IPS-20b (cell line): ENCODE measurements at regions not wholly inside any gene's neighbourhood (a gene's known extent, or its start where the extent isn't known, plus 50 kb on each side); places are given as distances from the start of the nearest gene placed in this dataset.
"Not testable (repeated sequence)": the region's sequence is repeated elsewhere in the genome, so short reads cannot be mapped to it uniquely, and the experiment has no call there.

Experiments used
- H3K27ac ChIP-seq: one replicate; pipeline ENCODE4 v1.5.1; 2013; ENCODE audit warnings: low read length
- H3K27me3 ChIP-seq: 2 replicates; pipeline ENCODE4 v1.6.1; 2013; ENCODE audit warnings: mild to moderate bottlenecking, low read length, inconsistent platforms; ENCODE audit not compliant: insufficient read depth
- H3K36me3 ChIP-seq: 2 replicates; pipeline ENCODE4 v1.6.1; 2013; ENCODE audit warnings: low read depth, mild to moderate bottlenecking, inconsistent platforms, low read length, moderate library complexity; ENCODE audit not compliant: insufficient read depth
- H3K4me1 ChIP-seq: 2 replicates; pipeline ENCODE4 v1.6.1; 2013; ENCODE audit warnings: mild to moderate bottlenecking, control low read depth, inconsistent platforms, low read length, moderate library complexity; ENCODE audit not compliant: insufficient read depth
- H3K4me3 ChIP-seq: 2 replicates; pipeline ENCODE4 v1.5.1; 2013; ENCODE audit warnings: mild to moderate bottlenecking, low read length, inconsistent platforms
- H3K9ac ChIP-seq: 2 replicates; pipeline ENCODE4 v1.6.1; 2013; ENCODE audit warnings: low read depth, mild to moderate bottlenecking, inconsistent platforms, low read length, moderate library complexity
- H3K9me3 ChIP-seq: 2 replicates; pipeline ENCODE4 v1.6.1; 2013; ENCODE audit warnings: mild to moderate bottlenecking, low read depth, low read length, inconsistent platforms; ENCODE audit not compliant: insufficient read depth

DNA sequence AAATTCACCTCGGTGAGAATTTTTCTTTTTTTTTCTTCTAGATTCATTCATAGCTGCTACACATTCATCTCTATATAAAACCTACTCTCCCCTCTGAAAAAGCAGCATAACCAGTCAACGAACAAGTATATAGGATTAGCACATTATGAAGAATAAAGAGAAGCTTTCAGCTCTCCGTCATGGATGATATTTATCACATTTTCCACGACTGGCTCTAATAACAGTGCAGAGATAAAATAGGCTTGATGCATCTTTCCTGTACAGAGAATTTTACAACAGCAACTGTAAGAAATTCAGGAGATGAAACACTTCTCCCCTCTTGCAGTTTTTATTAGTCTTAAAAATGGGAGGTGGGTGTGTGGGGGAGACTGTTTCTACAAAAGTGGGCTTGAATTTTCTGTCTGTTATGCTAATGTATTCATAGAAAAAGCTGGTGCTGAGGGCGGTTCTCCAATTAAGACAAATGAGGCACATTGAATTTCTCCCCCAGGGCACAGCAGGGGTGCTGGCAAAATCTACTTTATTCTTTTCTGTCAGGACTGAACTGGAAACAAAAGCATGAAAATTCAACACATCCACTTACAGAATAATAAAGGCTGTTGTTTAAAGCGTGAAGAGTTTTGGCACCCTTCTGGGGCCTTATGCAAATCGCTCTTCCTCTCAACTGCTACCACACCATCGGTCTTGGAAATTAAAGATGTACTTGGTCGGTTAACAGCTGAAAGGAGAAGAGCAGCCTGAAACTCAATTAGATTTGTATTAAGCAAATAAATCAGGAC, 233.9 kb upstream of the ZNF608 start:
- H3K9ac ChIP-seq, result peak overlapping the region; percentile 56
- H3K4me1 ChIP-seq, result peaks cover 30% of the 10 kb centered on the region
- no peaks in the 10 kb centered on the region for H3K36me3 ChIP-seq
- no peaks in the 10 kb centered on the region for H3K27me3 ChIP-seq
- peak overlapping the region; percentile 55; the same call in 1 of the 2 replicates for H3K4me3 ChIP-seq
- H3K27ac ChIP-seq, result peak overlapping the region; percentile 76
- H3K9me3 ChIP-seq, result peaks cover 14% of the 10 kb centered on the region; the same call in 1 of the 2 replicates

DNA sequence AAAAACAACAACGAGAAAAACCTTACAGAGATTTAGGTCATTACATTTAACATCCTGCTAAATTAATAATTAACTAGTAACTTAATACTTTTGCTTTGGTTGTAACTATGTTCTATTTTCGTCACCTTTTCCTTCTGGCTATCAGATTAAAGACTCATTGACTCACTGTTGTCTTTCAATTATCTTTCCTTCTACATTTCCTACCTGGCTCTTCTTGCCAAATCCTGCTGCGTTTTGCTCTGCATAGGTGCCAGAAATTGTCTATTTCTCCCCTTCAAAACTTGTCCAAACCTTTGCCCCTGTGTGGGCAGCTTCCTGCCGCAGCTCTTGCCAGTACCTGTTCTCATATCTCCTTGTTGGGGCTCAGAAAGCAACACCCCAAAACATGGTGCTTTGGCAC, 235.5 kb upstream of the ZNF608 start:
- no peak overlapping the region for H3K9ac ChIP-seq
- peaks cover 30% of the 10 kb centered on the region for H3K4me1 ChIP-seq
- peak overlapping the region; percentile 76 for H3K27ac ChIP-seq

DNA sequence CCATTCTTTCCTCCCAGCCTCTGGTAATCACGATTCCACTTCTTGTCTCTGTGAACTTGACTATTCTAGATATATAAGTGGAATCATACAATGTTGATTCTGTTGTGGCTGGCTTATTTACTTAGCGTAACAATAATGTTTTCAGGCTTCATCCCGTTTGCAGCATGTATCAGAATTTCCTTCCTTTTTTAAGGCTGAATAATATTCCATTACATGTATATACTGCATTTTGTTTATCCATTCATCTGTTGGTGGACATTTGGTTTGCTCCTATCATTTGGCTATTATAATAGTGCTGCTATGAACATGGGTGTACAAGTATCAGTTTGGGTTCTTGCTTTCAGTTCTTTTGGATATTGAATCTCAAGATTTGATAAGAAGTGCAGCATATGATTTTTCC, 239.7 kb upstream of the ZNF608 start:
- no peaks in the 10 kb centered on the region for H3K27me3 ChIP-seq
- no peak overlapping the region for H3K4me3 ChIP-seq
- H3K36me3 ChIP-seq, result no peaks in the 10 kb centered on the region
- peaks cover 6% of the 10 kb centered on the region; the same call in 1 of the 2 replicates for H3K4me1 ChIP-seq
- peaks cover 25% of the 10 kb centered on the region for H3K9me3 ChIP-seq
- H3K27ac ChIP-seq, result no peak overlapping the region
- no peak overlapping the region for H3K9ac ChIP-seq

More for the DNA sequence above, 235.5 kb upstream of the ZNF608 start:
- Histone ChIP-seq H3K36me3 (no peaks in the 10 kb centered on the region), H3K27me3 (no peaks in the 10 kb centered on the region), H3K9me3 (peaks cover 22% of the 10 kb centered on the region), H3K4me3 (no peak overlapping the region)

DNA sequence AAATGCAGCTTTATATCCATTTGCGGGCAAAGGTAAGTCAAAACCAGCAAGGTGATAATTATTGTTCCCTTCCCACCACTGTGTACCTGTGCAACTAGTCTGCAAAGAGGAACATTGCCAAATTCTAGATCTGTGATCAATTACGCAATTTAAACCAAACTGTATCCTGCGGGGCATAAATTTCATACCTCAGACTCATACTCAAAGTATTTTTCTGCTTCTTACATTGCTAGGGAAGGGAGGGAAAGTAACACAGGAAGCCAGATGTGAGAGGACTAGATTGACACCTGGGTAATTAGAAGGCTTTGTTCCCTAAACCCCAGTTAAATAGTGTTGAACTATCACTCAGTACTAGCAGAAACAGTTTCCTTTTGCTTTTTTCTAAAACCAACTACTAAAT, 240.2 kb upstream of the ZNF608 start:
- H3K27ac ChIP-seq, result no peak overlapping the region

GRCh38 chr5:124987786-124988185, 241.3 kb upstream of the ZNF608 start:
- not testable (repeated sequence) for H3K27me3 ChIP-seq, H3K27ac ChIP-seq, H3K4me3 ChIP-seq, H3K4me1 ChIP-seq, H3K9ac ChIP-seq, H3K36me3 ChIP-seq
- peaks cover 25% of the 10 kb centered on the region for H3K9me3 ChIP-seq

More for the DNA sequence above, 240.2 kb upstream of the ZNF608 start:
- no peaks in the 10 kb centered on the region for H3K36me3 ChIP-seq
- peaks cover 2% of the 10 kb centered on the region; the same call in 1 of the 2 replicates for H3K4me1 ChIP-seq
- H3K9me3 ChIP-seq, result peaks cover 25% of the 10 kb centered on the region
- no peak overlapping the region for H3K4me3 ChIP-seq
- no peaks in the 10 kb centered on the region for H3K27me3 ChIP-seq
- no peak overlapping the region for H3K9ac ChIP-seq

- Histone ChIP-seq H3K27ac (no peak overlapping the region), H3K36me3 (no peaks in the 10 kb centered on the region), H3K27me3 (no peaks in the 10 kb centered on the region), H3K4me3 (no peak overlapping the region), H3K4me1 (peaks cover 1% of the 10 kb centered on the region; the same call in 1 of the 2 replicates), H3K9ac (no peak overlapping the region), H3K9me3 (peaks cover 11% of the 10 kb centered on the region)
Measured at GRCh38 chr5:124990723-124991122, 244.3 kb upstream of the ZNF608 start.

GRCh38 chr5:124995421-124995820, 249.0 kb upstream of the ZNF608 start:
- Histone ChIP-seq H3K4me1 (peaks cover 23% of the 10 kb centered on the region; the same call in 1 of the 2 replicates), H3K4me3 (no peak overlapping the region), H3K9me3 (no peaks in the 10 kb centered on the region), H3K27me3 (no peaks in the 10 kb centered on the region), H3K9ac (no peak overlapping the region), H3K36me3 (no peaks in the 10 kb centered on the region), H3K27ac (no peak overlapping the region)

DNA sequence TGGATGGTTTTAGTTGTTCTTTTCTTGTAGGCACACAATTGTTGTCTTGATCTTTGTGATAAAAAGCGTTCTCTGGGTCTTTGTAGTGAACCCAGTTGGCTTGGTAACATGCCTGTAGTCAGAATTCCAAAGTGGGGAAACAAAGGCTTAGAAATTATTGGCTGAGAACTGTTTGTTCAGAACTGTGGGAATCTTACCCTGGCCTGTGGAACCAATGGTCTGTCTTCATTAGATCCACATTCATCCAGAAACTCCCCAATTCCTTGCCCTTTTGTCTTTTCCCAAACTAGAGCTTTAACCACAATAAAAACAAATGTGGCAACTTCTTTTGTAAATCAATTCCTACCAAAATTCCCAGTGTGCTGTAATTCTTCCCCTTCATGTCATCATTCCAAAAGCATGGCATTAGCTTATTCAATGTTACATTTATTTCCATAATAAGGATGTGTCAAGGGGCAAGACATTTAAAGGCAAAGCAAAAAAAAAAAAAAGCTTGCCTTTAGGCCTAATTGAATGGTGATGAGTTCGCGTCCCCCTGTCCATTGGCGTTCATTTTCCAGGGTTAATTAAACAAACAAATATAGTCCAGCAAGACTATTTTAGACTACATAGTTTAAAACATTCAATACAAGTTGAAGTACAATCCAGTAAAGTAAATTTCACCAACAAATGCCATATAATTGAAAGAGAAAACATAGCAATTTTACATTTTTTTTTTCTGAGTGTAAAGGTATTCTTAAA, 249.8 kb upstream of the ZNF608 start:
- Histone ChIP-seq H3K27me3 (no peaks in the 10 kb centered on the region), H3K4me1 (peaks cover 23% of the 10 kb centered on the region; the same call in 1 of the 2 replicates), H3K27ac (peak overlapping the region; percentile 33), H3K9ac (0 out of 2 replicates have a peak overlapping the region, but pooled peaks have one; percentile 10), H3K4me3 (no peak overlapping the region), H3K9me3 (no peaks in the 10 kb centered on the region), H3K36me3 (no peaks in the 10 kb centered on the region)

- Histone ChIP-seq H3K27ac (no peak overlapping the region), H3K4me1 (peaks cover 24% of the 10 kb centered on the region; the same call in 1 of the 2 replicates), H3K9ac (no peak overlapping the region), H3K27me3 (no peaks in the 10 kb centered on the region), H3K4me3 (no peak overlapping the region), H3K36me3 (no peaks in the 10 kb centered on the region), H3K9me3 (no peaks in the 10 kb centered on the region)
Measured at GRCh38 chr5:124996764-124997077, 250.3 kb upstream of the ZNF608 start.

GRCh38 chr5:124997186-124997893, 250.9 kb upstream of the ZNF608 start:
- no peaks in the 10 kb centered on the region for H3K36me3 ChIP-seq
- no peaks in the 10 kb centered on the region for H3K27me3 ChIP-seq
- no peak overlapping the region for H3K27ac ChIP-seq
- H3K9ac ChIP-seq, result no peak overlapping the region
- H3K4me1 ChIP-seq, result peaks cover 30% of the 10 kb centered on the region; the same call in 1 of the 2 replicates
- no peaks in the 10 kb centered on the region for H3K9me3 ChIP-seq
- H3K4me3 ChIP-seq, result no peak overlapping the region

DNA sequence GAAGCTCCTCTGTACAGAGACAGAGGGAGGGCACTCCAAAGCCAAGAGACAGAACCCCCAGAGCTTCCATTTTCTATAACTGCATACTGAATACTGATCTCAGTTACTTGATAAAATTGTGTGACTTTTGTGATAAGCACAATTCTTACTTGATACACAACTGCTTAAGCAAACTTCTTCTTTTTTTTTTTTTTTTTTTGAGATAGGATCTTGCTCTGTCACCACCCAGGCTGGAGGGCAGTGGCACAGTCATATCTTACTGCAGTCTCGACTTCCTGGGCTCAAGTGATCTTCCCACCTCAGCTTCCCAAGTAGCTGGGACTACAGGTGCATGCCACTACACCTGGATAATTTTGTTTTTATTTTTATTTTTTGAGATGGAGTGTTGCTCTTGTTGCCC, 252.1 kb upstream of the ZNF608 start:
- Histone ChIP-seq H3K36me3 (no peaks in the 10 kb centered on the region), H3K27ac (no peak overlapping the region), H3K9ac (no peak overlapping the region), H3K4me1 (peaks cover 41% of the 10 kb centered on the region), H3K9me3 (no peaks in the 10 kb centered on the region), H3K4me3 (no peak overlapping the region), H3K27me3 (no peaks in the 10 kb centered on the region)
